ENCODE measurements at regions not wholly inside any gene's neighbourhood (a gene's known extent, or its start where the extent isn't known, plus 50 kb on each side); places are given as distances from the start of the nearest gene placed in this dataset.

GRCh38 chr3:135690664-135691063 is 274.9 kb upstream of the PPP2R3A start:
- Histone ChIP-seq H3K9ac (ENCODE audit: insufficient read length) (no peak overlapping the region), H3K9me3 (ENCODE audit: low read depth, low read length) (no peaks in the 10 kb centered on the region), H3K27ac (no peak overlapping the region), H3K4me3 (no peak overlapping the region), H3K36me3 (ENCODE audit: insufficient read depth, low read length) (no peaks in the 10 kb centered on the region)
- DNase-seq (ENCODE audit: low read depth, low spot score): no peak
- no peak for TF ChIP-seq EZH2 (IDR thresholded peaks at IDR 0.05)
- TF ChIP-seq FOXP2 (optimal IDR thresholded peaks at IDR 0.05; ENCODE audit: control extremely low read depth, extremely low read length, insufficient read depth): no peak
- no peak for TF ChIP-seq POLR2AphosphoS5 (IDR thresholded peaks at IDR 0.05; ENCODE audit: borderline replicate concordance, low read depth, low read length)

GRCh38 chr3:135691240-135691639 is 274.3 kb upstream of the PPP2R3A start:
- H3K9me3 ChIP-seq (ENCODE audit: low read depth, low read length): no peaks in the 10 kb centered on the region

GRCh38 chr3:135694142-135694541 is 271.4 kb upstream of the PPP2R3A start:
- DNase-seq (ENCODE audit: low read depth, low spot score): no peak
- Histone ChIP-seq H3K9ac (ENCODE audit: insufficient read length) (no peak overlapping the region), H3K27ac (no peak overlapping the region), H3K9me3 (ENCODE audit: low read depth, low read length) (no peaks in the 10 kb centered on the region), H3K36me3 (ENCODE audit: insufficient read depth, low read length) (no peaks in the 10 kb centered on the region), H3K4me3 (no peak overlapping the region)
- TF ChIP-seq FOXP2 (optimal IDR thresholded peaks at IDR 0.05; ENCODE audit: control extremely low read depth, extremely low read length, insufficient read depth): no peak

More at GRCh38 chr3:135691240-135691639, 274.3 kb upstream of the PPP2R3A start:
- H3K27ac ChIP-seq: no peak overlapping the region
- no peak overlapping the region for H3K4me3 ChIP-seq
- no peak for DNase-seq (ENCODE audit: low read depth, low spot score)
- no peaks in the 10 kb centered on the region for H3K36me3 ChIP-seq (ENCODE audit: insufficient read depth, low read length)
- no peak overlapping the region for H3K9ac ChIP-seq (ENCODE audit: insufficient read length)
- TF ChIP-seq EZH2 (IDR thresholded peaks at IDR 0.05): no peak
- TF ChIP-seq FOXP2 (optimal IDR thresholded peaks at IDR 0.05; ENCODE audit: control extremely low read depth, extremely low read length, insufficient read depth): no peak
- TF ChIP-seq POLR2AphosphoS5 (IDR thresholded peaks at IDR 0.05; ENCODE audit: borderline replicate concordance, low read depth, low read length): no peak

- no peak overlapping the region for H3K4me3 ChIP-seq
- no peak overlapping the region for H3K9ac ChIP-seq (ENCODE audit: insufficient read length)
- DNase-seq (ENCODE audit: low read depth, low spot score): no peak
- H3K9me3 ChIP-seq (ENCODE audit: low read depth, low read length): no peaks in the 10 kb centered on the region
- no peak overlapping the region for H3K27ac ChIP-seq
- TF ChIP-seq EZH2 (IDR thresholded peaks at IDR 0.05): no peak
- TF ChIP-seq FOXP2 (optimal IDR thresholded peaks at IDR 0.05; ENCODE audit: control extremely low read depth, extremely low read length, insufficient read depth): no peak
- TF ChIP-seq POLR2AphosphoS5 (IDR thresholded peaks at IDR 0.05; ENCODE audit: borderline replicate concordance, low read depth, low read length): no peak
- H3K36me3 ChIP-seq (ENCODE audit: insufficient read depth, low read length): no peaks in the 10 kb centered on the region
Observed at GRCh38 chr3:135699741-135700140, 265.8 kb upstream of the PPP2R3A start.

GRCh38 chr3:135706758-135707375 is 258.7 kb upstream of the PPP2R3A start:
- Histone ChIP-seq H3K27ac (no peak overlapping the region), H3K36me3 (ENCODE audit: insufficient read depth, low read length) (no peaks in the 10 kb centered on the region), H3K4me3 (no peak overlapping the region), H3K9ac (ENCODE audit: insufficient read length) (no peak overlapping the region), H3K9me3 (ENCODE audit: low read depth, low read length) (no peaks in the 10 kb centered on the region)
- no peak for TF ChIP-seq POLR2AphosphoS5 (IDR thresholded peaks at IDR 0.05; ENCODE audit: borderline replicate concordance, low read depth, low read length)
- no peak for TF ChIP-seq FOXP2 (optimal IDR thresholded peaks at IDR 0.05; ENCODE audit: control extremely low read depth, extremely low read length, insufficient read depth)
- TF ChIP-seq EZH2 (IDR thresholded peaks at IDR 0.05): peak; percentile 42
- no peak for DNase-seq (ENCODE audit: low read depth, low spot score)

GRCh38 chr3:135719449-135719848 is 246.1 kb upstream of the PPP2R3A start:
- no peak overlapping the region for H3K4me3 ChIP-seq
- no peak for DNase-seq (ENCODE audit: low read depth, low spot score)
- TF ChIP-seq POLR2AphosphoS5 (IDR thresholded peaks at IDR 0.05; ENCODE audit: borderline replicate concordance, low read depth, low read length) (no peak), EZH2 (IDR thresholded peaks at IDR 0.05) (no peak)
- no peaks in the 10 kb centered on the region for H3K9me3 ChIP-seq (ENCODE audit: low read depth, low read length)
- no peak overlapping the region for H3K27ac ChIP-seq
- H3K36me3 ChIP-seq (ENCODE audit: insufficient read depth, low read length): no peaks in the 10 kb centered on the region
- H3K9ac ChIP-seq (ENCODE audit: insufficient read length): no peak overlapping the region

- no peaks in the 10 kb centered on the region for H3K36me3 ChIP-seq (ENCODE audit: insufficient read depth, low read length)
- TF ChIP-seq EZH2 (IDR thresholded peaks at IDR 0.05) (no peak), POLR2AphosphoS5 (IDR thresholded peaks at IDR 0.05; ENCODE audit: borderline replicate concordance, low read depth, low read length) (no peak), FOXP2 (optimal IDR thresholded peaks at IDR 0.05; ENCODE audit: control extremely low read depth, extremely low read length, insufficient read depth) (no peak)
- H3K9ac ChIP-seq (ENCODE audit: insufficient read length): no peak overlapping the region
- H3K27ac ChIP-seq: no peak overlapping the region
- no peak overlapping the region for H3K4me3 ChIP-seq
- DNase-seq (ENCODE audit: low read depth, low spot score): no peak
- no peaks in the 10 kb centered on the region for H3K9me3 ChIP-seq (ENCODE audit: low read depth, low read length)
Observed at GRCh38 chr3:135728007-135728721, 237.4 kb upstream of the PPP2R3A start.

- no peak for DNase-seq (ENCODE audit: low read depth, low spot score)
- Histone ChIP-seq H3K9ac (ENCODE audit: insufficient read length) (no peak overlapping the region), H3K27ac (no peak overlapping the region), H3K9me3 (ENCODE audit: low read depth, low read length) (no peaks in the 10 kb centered on the region), H3K36me3 (ENCODE audit: insufficient read depth, low read length) (no peaks in the 10 kb centered on the region), H3K4me3 (no peak overlapping the region)
- no peak for TF ChIP-seq POLR2AphosphoS5 (IDR thresholded peaks at IDR 0.05; ENCODE audit: borderline replicate concordance, low read depth, low read length)
- TF ChIP-seq FOXP2 (optimal IDR thresholded peaks at IDR 0.05; ENCODE audit: control extremely low read depth, extremely low read length, insufficient read depth): no peak
- TF ChIP-seq EZH2 (IDR thresholded peaks at IDR 0.05): no peak
Observed at GRCh38 chr3:135731546-135731945, 234.0 kb upstream of the PPP2R3A start.

- Histone ChIP-seq H3K4me3 (no peak overlapping the region), H3K9ac (ENCODE audit: insufficient read length) (no peak overlapping the region)
Observed at GRCh38 chr3:135736740-135737139, 228.8 kb upstream of the PPP2R3A start.

More at GRCh38 chr3:135736740-135737139, 228.8 kb upstream of the PPP2R3A start:
- no peaks in the 10 kb centered on the region for H3K9me3 ChIP-seq (ENCODE audit: low read depth, low read length)
- no peaks in the 10 kb centered on the region for H3K36me3 ChIP-seq (ENCODE audit: insufficient read depth, low read length)
- no peak for DNase-seq (ENCODE audit: low read depth, low spot score)
- TF ChIP-seq POLR2AphosphoS5 (IDR thresholded peaks at IDR 0.05; ENCODE audit: borderline replicate concordance, low read depth, low read length) (no peak), FOXP2 (optimal IDR thresholded peaks at IDR 0.05; ENCODE audit: control extremely low read depth, extremely low read length, insufficient read depth) (no peak), EZH2 (IDR thresholded peaks at IDR 0.05) (no peak)
- H3K27ac ChIP-seq: no peak overlapping the region

All from SK-N-MC (cell line).